NCI-H1105 treated with DMSO at 0.1 percent for 48 hours (cell line): ENCODE measurements at regions not wholly inside any gene's neighbourhood (a gene's known extent, or its start where the extent isn't known, plus 50 kb on each side); places are given as distances from the start of the nearest gene placed in this dataset.

Experiments used
- DNase-seq: peaks from one replicate; lab custom pipeline; 2025; lab: John Stamatoyannopoulos, UW

GRCh38 chr2:185384822-185385560 is 353.6 kb upstream of the FSIP2 start:
- no peak for DNase-seq

GRCh38 chr2:185388226-185388625 is 350.4 kb upstream of the FSIP2 start:
- no peak for DNase-seq

GRCh38 chr2:185391543-185391942 is 347.1 kb upstream of the FSIP2 start:
- DNase-seq = no peak

GRCh38 chr2:185393091-185393490 is 345.5 kb upstream of the FSIP2 start:
- no peak for DNase-seq

- no peak for DNase-seq
These were observed 336.1 kb upstream of the FSIP2 start for GRCh38 chr2:185402474-185402873.

- DNase-seq = no peak
These were observed 334.0 kb upstream of the FSIP2 start for GRCh38 chr2:185404578-185404977.

- no peak for DNase-seq
These were observed 321.5 kb upstream of the FSIP2 start for GRCh38 chr2:185417111-185417510.

- no peak for DNase-seq
These were observed 320.9 kb upstream of the FSIP2 start for GRCh38 chr2:185417688-185418087.

GRCh38 chr2:185424958-185425629 is 313.5 kb upstream of the FSIP2 start:
- DNase-seq = peak; percentile 45

GRCh38 chr2:185428000-185428399 is 310.6 kb upstream of the FSIP2 start:
- DNase-seq = no peak

GRCh38 chr2:185433824-185434223 is 304.8 kb upstream of the FSIP2 start:
- no peak for DNase-seq

- DNase-seq = no peak
These were observed 301.7 kb upstream of the FSIP2 start for GRCh38 chr2:185436787-185437372.

- DNase-seq = no peak
These were observed 297.1 kb upstream of the FSIP2 start for GRCh38 chr2:185441486-185442005.

GRCh38 chr2:185456517-185456916 is 282.1 kb upstream of the FSIP2 start:
- DNase-seq = no peak

- DNase-seq = no peak
These were observed 275.1 kb upstream of the FSIP2 start for GRCh38 chr2:185463481-185463880.

- no peak for DNase-seq
These were observed 271.7 kb upstream of the FSIP2 start for GRCh38 chr2:185466915-185467314.

- no peak for DNase-seq
These were observed 267.2 kb upstream of the FSIP2 start for GRCh38 chr2:185471441-185471840.

GRCh38 chr2:185472574-185472973 is 266.0 kb upstream of the FSIP2 start:
- no peak for DNase-seq

GRCh38 chr2:185473838-185474237 is 264.8 kb upstream of the FSIP2 start:
- no peak for DNase-seq

GRCh38 chr2:185475914-185476313 is 262.7 kb upstream of the FSIP2 start:
- DNase-seq = peak; percentile 91

- no peak for DNase-seq
These were observed 261.2 kb upstream of the FSIP2 start for GRCh38 chr2:185477452-185477851.

- no peak for DNase-seq
These were observed 254.0 kb upstream of the FSIP2 start for GRCh38 chr2:185484602-185485001.

- DNase-seq = no peak
These were observed 236.3 kb upstream of the FSIP2 start for GRCh38 chr2:185502351-185502750.
